Duodenal mucosa (tissue), 2 donors: ENCODE measurements at regions not wholly inside any gene's neighbourhood (a gene's known extent, or its start where the extent isn't known, plus 50 kb on each side); places are given as distances from the start of the nearest gene placed in this dataset.

Experiments used
- H3K27ac ChIP-seq: one replicate; pipeline ENCODE4 v1.7.0; 2013; ENCODE audit warnings: low read depth, low read length
- H3K27me3 ChIP-seq, 2 donors: one replicate each; pipeline ENCODE4 v1.7.0; 2013; ENCODE audit warnings: low read length in 2 of 2, control low read depth in 1 of 2; ENCODE audit not compliant: insufficient read depth in 2 of 2, control insufficient read depth in 1 of 2
- H3K36me3 ChIP-seq, 2 donors: one replicate each; pipeline ENCODE4 v1.7.0; 2013; ENCODE audit warnings: low read length in 2 of 2, control low read depth in 1 of 2; ENCODE audit not compliant: insufficient read depth in 2 of 2, control insufficient read depth in 1 of 2
- H3K4me1 ChIP-seq, 2 donors: one replicate each; pipeline ENCODE4 v1.7.0; 2013; ENCODE audit warnings: low read length in 2 of 2, control low read depth in 1 of 2; ENCODE audit not compliant: insufficient read depth in 2 of 2, control insufficient read depth in 1 of 2
- H3K4me3 ChIP-seq, 2 donors: one replicate each; pipeline ENCODE4 v1.7.0; 2013; ENCODE audit warnings: low read length in 2 of 2, low read depth in 1 of 2
- H3K9ac ChIP-seq, 2 donors: one replicate each; pipeline ENCODE4 v1.7.0; 2013; ENCODE audit warnings: low read length in 2 of 2, low read depth in 1 of 2
- H3K9me3 ChIP-seq, 2 donors: one replicate each; pipeline ENCODE4 v1.7.0; 2013; ENCODE audit warnings: low read length in 2 of 2, control low read depth in 1 of 2; ENCODE audit not compliant: control insufficient read depth in 1 of 2

GRCh38 chr20:40738976-40739375 lies 49.9 kb upstream of the MAFB start:
- no peak overlapping the region for H3K4me3 ChIP-seq
- no peaks in the 10 kb centered on the region for H3K36me3 ChIP-seq
- no peak overlapping the region for H3K27ac ChIP-seq
- no peak overlapping the region for H3K9ac ChIP-seq
- H3K9me3 ChIP-seq: no peaks in the 10 kb centered on the region
- H3K27me3 ChIP-seq: peaks cover 0 to 6% of the 10 kb centered on the region in 2 donors
- H3K4me1 ChIP-seq: no peaks in the 10 kb centered on the region

GRCh38 chr20:40739841-40740240 lies 50.8 kb upstream of the MAFB start:
- no peak overlapping the region for H3K9ac ChIP-seq
- H3K36me3 ChIP-seq: no peaks in the 10 kb centered on the region
- H3K27me3 ChIP-seq: peaks cover 0 to 6% of the 10 kb centered on the region in 2 donors
- H3K4me3 ChIP-seq: no peak overlapping the region
- H3K27ac ChIP-seq: no peak overlapping the region
- no peaks in the 10 kb centered on the region for H3K9me3 ChIP-seq
- H3K4me1 ChIP-seq: no peaks in the 10 kb centered on the region

- Histone ChIP-seq H3K4me1 (no peaks in the 10 kb centered on the region), H3K27ac (no peak overlapping the region)
Measured at GRCh38 chr20:40741507-40742106, 52.6 kb upstream of the MAFB start.

GRCh38 chr20:40743141-40743775 lies 54.2 kb upstream of the MAFB start:
- Histone ChIP-seq H3K4me1 (no peaks in the 10 kb centered on the region), H3K4me3 (no peak overlapping the region), H3K27ac (no peak overlapping the region), H3K27me3 (peaks cover 0 to 6% of the 10 kb centered on the region in 2 donors), H3K9ac (no peak overlapping the region), H3K9me3 (no peaks in the 10 kb centered on the region), H3K36me3 (no peaks in the 10 kb centered on the region)

More at GRCh38 chr20:40741507-40742106, 52.6 kb upstream of the MAFB start:
- no peaks in the 10 kb centered on the region for H3K36me3 ChIP-seq
- no peak overlapping the region for H3K4me3 ChIP-seq
- H3K9me3 ChIP-seq: no peaks in the 10 kb centered on the region
- no peak overlapping the region for H3K9ac ChIP-seq
- peaks cover 0 to 6% of the 10 kb centered on the region in 2 donors for H3K27me3 ChIP-seq

- H3K9me3 ChIP-seq: no peaks in the 10 kb centered on the region
- no peak overlapping the region for H3K27ac ChIP-seq
- no peaks in the 10 kb centered on the region for H3K36me3 ChIP-seq
- H3K9ac ChIP-seq: no peak overlapping the region
- H3K4me3 ChIP-seq: no peak overlapping the region
- H3K27me3 ChIP-seq: peaks cover 0 to 6% of the 10 kb centered on the region in 2 donors
- H3K4me1 ChIP-seq: no peaks in the 10 kb centered on the region
Measured at GRCh38 chr20:40744072-40744817, 55.2 kb upstream of the MAFB start.

GRCh38 chr20:40744818-40745175 lies 55.8 kb upstream of the MAFB start:
- no peaks in the 10 kb centered on the region for H3K36me3 ChIP-seq
- H3K9ac ChIP-seq: no peak overlapping the region
- no peaks in the 10 kb centered on the region for H3K4me1 ChIP-seq
- peaks cover 0 to under 1% of the 10 kb centered on the region in 2 donors for H3K27me3 ChIP-seq
- no peak overlapping the region for H3K27ac ChIP-seq
- no peak overlapping the region for H3K4me3 ChIP-seq
- H3K9me3 ChIP-seq: no peaks in the 10 kb centered on the region

GRCh38 chr20:40746251-40746650 lies 57.2 kb upstream of the MAFB start:
- no peaks in the 10 kb centered on the region for H3K36me3 ChIP-seq
- no peaks in the 10 kb centered on the region for H3K27me3 ChIP-seq
- no peak overlapping the region for H3K27ac ChIP-seq
- no peak overlapping the region for H3K9ac ChIP-seq
- no peaks in the 10 kb centered on the region for H3K4me1 ChIP-seq
- no peak overlapping the region for H3K4me3 ChIP-seq
- H3K9me3 ChIP-seq: no peaks in the 10 kb centered on the region

- Histone ChIP-seq H3K4me1 (no peaks in the 10 kb centered on the region), H3K36me3 (no peaks in the 10 kb centered on the region), H3K4me3 (no peak overlapping the region), H3K27ac (no peak overlapping the region), H3K9me3 (no peaks in the 10 kb centered on the region), H3K27me3 (no peaks in the 10 kb centered on the region), H3K9ac (no peak overlapping the region)
Measured at GRCh38 chr20:40748182-40748581, 59.1 kb upstream of the MAFB start.

GRCh38 chr20:40749985-40750506 lies 61.0 kb upstream of the MAFB start:
- no peaks in the 10 kb centered on the region for H3K4me1 ChIP-seq
- H3K36me3 ChIP-seq: no peaks in the 10 kb centered on the region
- no peaks in the 10 kb centered on the region for H3K27me3 ChIP-seq
- H3K4me3 ChIP-seq: no peak overlapping the region
- no peaks in the 10 kb centered on the region for H3K9me3 ChIP-seq
- H3K9ac ChIP-seq: no peak overlapping the region
- no peak overlapping the region for H3K27ac ChIP-seq

- H3K27me3 ChIP-seq: no peaks in the 10 kb centered on the region
- H3K9me3 ChIP-seq: no peaks in the 10 kb centered on the region
- H3K27ac ChIP-seq: no peak overlapping the region
- H3K36me3 ChIP-seq: no peaks in the 10 kb centered on the region
- H3K9ac ChIP-seq: no peak overlapping the region
- H3K4me3 ChIP-seq: no peak overlapping the region
- no peaks in the 10 kb centered on the region for H3K4me1 ChIP-seq
Measured at GRCh38 chr20:40750541-40751035, 61.6 kb upstream of the MAFB start.
